Ovary (tissue), 7 donors: ENCODE measurements at regions not wholly inside any gene's neighbourhood (a gene's known extent, or its start where the extent isn't known, plus 50 kb on each side); places are given as distances from the start of the nearest gene placed in this dataset.
"Not testable (repeated sequence)": the region's sequence is repeated elsewhere in the genome, so short reads cannot be mapped to it uniquely, and the experiment has no call there.

Experiments used
- DNase-seq, 5 donors: peaks; one replicate each; pipeline ENCODE4 v3.0.0-alpha.2; 2019 to 2020
- H3K27ac ChIP-seq, 2 donors: fragments of 200-600 bp; one replicate each; pipeline versions ENCODE4 v1.5.1 to v1.8.0; 2019 to 2022
- H3K27me3 ChIP-seq: fragments of 200-600 bp; one replicate; pipeline ENCODE4 v1.8.0; 2022
- H3K36me3 ChIP-seq: fragments of 200-600 bp; sonication (generic); one replicate; pipeline ENCODE4 v1.5.1; 2019
- H3K4me1 ChIP-seq: one replicate; pipeline ENCODE4 v1.8.1; 2013; ENCODE audit warnings: mild to moderate bottlenecking, moderate library complexity; ENCODE audit not compliant: insufficient read depth
- H3K4me3 ChIP-seq: fragments of 200-600 bp; sonication (generic); one replicate; pipeline ENCODE4 v1.5.1; 2017
- H3K9me3 ChIP-seq, 2 donors: fragments of 200-600 bp in 1 of 2; sonication (generic) in 1 of 2; one replicate each; pipeline versions ENCODE4 v1.5.1 to v1.8.1; 2013 to 2019; ENCODE audit warnings: mild to moderate bottlenecking in 1 of 2, moderate library complexity in 1 of 2
- EP300 ChIP-seq: sonication (generic); formaldehyde crosslinking; IDR thresholded peaks from one replicate; pipeline ENCODE4 v1.6.1; 2017; ENCODE audit warnings: antibody characterized with exemption
- POLR2A ChIP-seq: fragments of 450-650 bp; IDR thresholded peaks from one replicate; pipeline ENCODE4 v1.6.1; 2017; ENCODE audit warnings: antibody characterized with exemption, mild to moderate bottlenecking, moderate library complexity
- WGBS, 3 donors: extraction: QIAGEN DNeasy Blood & Tissue Kit in 1 of 3; methylation state at CpG; one replicate each; pipeline versions ENCODE4 v1.1.5 to v1.1.7; 2013 to 2017; 5-methylcytosine and 5-hydroxymethylcytosine counted together
- intact Hi-C, 4 donors: fragments of 100-400 bp; cut with DNase I; formaldehyde crosslinking; loops; one replicate each; pipeline versions ENCODE4 v1.11.0 to v1.15.1; 2022 to 2023
- TF ChIP-seq, protein P1 (sequence below), 3 donors: fragments of 450-650 bp in 2 of 3; fragments of 200-600 bp in 1 of 3; IDR thresholded peaks; one replicate each; pipeline versions ENCODE4 v1.5.1 to v1.8.0; 2016 to 2022; ENCODE audit warnings: antibody characterized with exemption in 3 of 3, mild to moderate bottlenecking in 1 of 3
- donor health status: DM: no; HTN: no; CAD: no; lungs with moderate emphysema.
- donor health status: DM: no; HTN: no; CAD: no.
- donor health status: Bipolar disorder and iron deficiency.
- donor health status: DM: no; HTN: no; CAD: no.
- donor health status: DM: yes; HTN: yes; CAD: no.

DNA sequence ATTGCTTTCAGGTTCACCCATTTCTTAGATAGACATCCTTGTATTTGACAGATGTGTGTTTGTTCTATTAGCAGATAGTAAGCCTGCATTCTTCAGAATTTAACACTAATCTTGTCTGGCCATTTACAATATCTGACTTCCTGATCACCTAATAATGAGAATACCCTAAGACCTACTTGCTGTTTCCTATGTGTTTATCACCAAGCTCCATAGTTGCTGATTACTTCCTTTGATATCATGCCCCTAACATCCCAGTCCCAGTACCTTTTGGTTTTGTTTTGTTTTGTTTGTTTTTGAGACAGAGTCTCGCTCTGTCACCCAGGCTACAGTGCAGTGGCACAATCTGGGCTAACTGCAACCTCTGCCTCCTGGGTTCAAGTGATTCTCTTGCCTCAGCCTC, 143.6 kb upstream of the DST start:
- intact Hi-C loops: no loop called here
- no peaks in the 10 kb centered on the region for H3K36me3 ChIP-seq
- H3K9me3 ChIP-seq: no peaks in the 10 kb centered on the region
- no peak overlapping the region for H3K27ac ChIP-seq
- no peaks in the 10 kb centered on the region for H3K4me1 ChIP-seq
- 94 to 100% (median 98%) methylated on average over 1 of the region's 1 CpG for WGBS, 3 donors
- no peak for DNase-seq
- no peak overlapping the region for H3K4me3 ChIP-seq
- TF ChIP-seq, protein P1, sequence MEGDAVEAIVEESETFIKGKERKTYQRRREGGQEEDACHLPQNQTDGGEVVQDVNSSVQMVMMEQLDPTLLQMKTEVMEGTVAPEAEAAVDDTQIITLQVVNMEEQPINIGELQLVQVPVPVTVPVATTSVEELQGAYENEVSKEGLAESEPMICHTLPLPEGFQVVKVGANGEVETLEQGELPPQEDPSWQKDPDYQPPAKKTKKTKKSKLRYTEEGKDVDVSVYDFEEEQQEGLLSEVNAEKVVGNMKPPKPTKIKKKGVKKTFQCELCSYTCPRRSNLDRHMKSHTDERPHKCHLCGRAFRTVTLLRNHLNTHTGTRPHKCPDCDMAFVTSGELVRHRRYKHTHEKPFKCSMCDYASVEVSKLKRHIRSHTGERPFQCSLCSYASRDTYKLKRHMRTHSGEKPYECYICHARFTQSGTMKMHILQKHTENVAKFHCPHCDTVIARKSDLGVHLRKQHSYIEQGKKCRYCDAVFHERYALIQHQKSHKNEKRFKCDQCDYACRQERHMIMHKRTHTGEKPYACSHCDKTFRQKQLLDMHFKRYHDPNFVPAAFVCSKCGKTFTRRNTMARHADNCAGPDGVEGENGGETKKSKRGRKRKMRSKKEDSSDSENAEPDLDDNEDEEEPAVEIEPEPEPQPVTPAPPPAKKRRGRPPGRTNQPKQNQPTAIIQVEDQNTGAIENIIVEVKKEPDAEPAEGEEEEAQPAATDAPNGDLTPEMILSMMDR (IDR thresholded peaks at IDR 0.05): no peak
- TF ChIP-seq EP300: no peak
- TF ChIP-seq POLR2A: no peak
- no peaks in the 10 kb centered on the region for H3K27me3 ChIP-seq

DNA sequence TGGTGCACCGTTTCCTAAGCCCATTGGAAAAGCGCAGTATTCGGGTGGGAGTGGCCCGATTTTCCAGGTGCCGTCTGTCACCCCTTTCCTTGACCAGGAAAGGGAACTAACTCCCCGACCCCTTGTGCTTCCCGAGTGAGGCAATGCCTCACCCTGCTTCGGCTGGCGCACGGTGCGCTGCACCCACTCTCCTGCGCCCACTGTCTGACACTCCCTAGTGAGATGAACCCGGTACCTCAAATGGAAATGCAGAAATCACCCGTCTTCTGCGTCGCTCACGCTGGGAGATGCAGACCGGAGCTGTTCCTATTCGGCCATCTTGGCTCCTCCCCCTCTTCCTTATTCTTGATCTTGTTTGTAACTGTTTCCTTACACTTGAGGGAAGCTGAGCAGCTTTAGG, 142.8 kb upstream of the DST start:
- H3K27ac ChIP-seq, H3K4me1 ChIP-seq, H3K9me3 ChIP-seq, H3K4me3 ChIP-seq, H3K36me3 ChIP-seq, intact Hi-C loops, H3K27me3 ChIP-seq, DNase-seq: not testable (repeated sequence)
- WGBS, 3 donors: 93 to 97% (median 96%) methylated on average over 19 of the region's 19 CpGs

DNA sequence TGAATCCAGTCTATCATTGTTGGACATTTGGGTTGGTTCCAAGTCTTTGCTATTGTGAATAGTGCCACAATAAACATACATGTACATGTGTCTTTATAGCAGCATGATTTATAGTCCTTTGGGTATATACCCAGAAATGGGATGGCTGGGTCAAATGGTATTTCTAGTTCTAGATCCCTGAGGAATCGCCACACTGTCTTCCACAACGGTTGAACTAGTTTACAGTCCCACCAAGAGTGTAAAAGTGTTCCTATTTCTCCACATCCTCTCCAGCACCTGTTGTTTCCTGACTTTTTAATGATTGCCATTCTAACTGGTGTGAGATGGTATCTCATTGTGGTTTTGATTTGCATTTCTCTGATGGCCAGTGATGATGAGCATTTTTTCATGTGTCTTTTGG, 137.4 kb upstream of the DST start:
- WGBS, 3 donors: 93 to 98% (median 94%) methylated on average over 2 of the region's 2 CpGs
- H3K27ac ChIP-seq, H3K9me3 ChIP-seq, H3K36me3 ChIP-seq, H3K4me1 ChIP-seq, H3K4me3 ChIP-seq, intact Hi-C loops, DNase-seq, H3K27me3 ChIP-seq: not testable (repeated sequence)

DNA sequence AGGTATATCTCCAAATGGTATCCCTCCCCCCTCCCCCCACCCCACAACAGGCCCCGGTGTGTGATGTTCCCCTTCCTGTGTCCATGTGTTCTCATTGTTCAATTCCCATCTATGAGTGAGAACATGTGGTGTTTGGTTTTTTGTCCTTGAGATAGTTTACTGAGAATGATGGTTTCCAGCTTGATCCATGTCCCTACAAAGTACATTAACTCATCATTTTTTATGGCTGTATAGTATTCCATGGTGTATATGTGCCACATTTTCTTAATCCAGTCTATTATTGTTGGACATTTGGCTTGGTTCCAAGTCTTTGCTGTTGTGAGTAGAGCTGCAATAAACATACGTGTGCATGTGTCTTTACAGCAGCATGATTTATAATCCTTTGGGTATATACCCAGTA, 135.8 kb upstream of the DST start:
- H3K9me3 ChIP-seq, H3K4me1 ChIP-seq, H3K27ac ChIP-seq, H3K4me3 ChIP-seq, H3K36me3 ChIP-seq, DNase-seq, H3K27me3 ChIP-seq, intact Hi-C loops: not testable (repeated sequence)
- WGBS, 3 donors: 79 to 98% (median 92%) methylated on average over 1 to 2 of the region's 2 CpGs

- TF ChIP-seq EP300 (no peak), POLR2A (no peak)
- TF ChIP-seq, protein P1 (IDR thresholded peaks at IDR 0.05): no peak
- Histone ChIP-seq H3K4me1 (peaks cover 4% of the 10 kb centered on the region), H3K4me3 (no peak overlapping the region), H3K9me3 (no peaks in the 10 kb centered on the region), H3K27me3 (no peaks in the 10 kb centered on the region), H3K36me3 (no peaks in the 10 kb centered on the region), H3K27ac (no peak overlapping the region)
- DNase-seq: no peak
- intact Hi-C loops: no loop called here
- 78 to 80% (median 79%) methylated on average over 4 of the region's 4 CpGs for WGBS, 3 donors
Observed at GRCh38 chr6:56775498-56776166, 132.9 kb upstream of the DST start.

GRCh38 chr6:56772737-56773184, 130.1 kb upstream of the DST start:
- H3K9me3 ChIP-seq: no peaks in the 10 kb centered on the region
- H3K36me3 ChIP-seq: no peaks in the 10 kb centered on the region
- H3K27ac ChIP-seq: no peak overlapping the region
- TF ChIP-seq, protein P1 (IDR thresholded peaks at IDR 0.05): no peak
- no peak for TF ChIP-seq EP300
- TF ChIP-seq POLR2A: no peak
- no peaks in the 10 kb centered on the region for H3K27me3 ChIP-seq
- H3K4me3 ChIP-seq: no peak overlapping the region
- peaks cover 4% of the 10 kb centered on the region for H3K4me1 ChIP-seq
- intact Hi-C loops: no loop called here
- WGBS, 3 donors: 75 to 95% (median 92%) methylated on average over 1 of the region's 1 CpG
- peak in 1 of 5 donors; percentile 33 for DNase-seq
